Fibroblast of skin of right quadriceps (primary cell): ENCODE measurements at regions not wholly inside any gene's neighbourhood (a gene's known extent, or its start where the extent isn't known, plus 50 kb on each side); places are given as distances from the start of the nearest gene placed in this dataset.
"Not testable (repeated sequence)": the region's sequence is repeated elsewhere in the genome, so short reads cannot be mapped to it uniquely, and the experiment has no call there.

Source experiments
- DNase-seq: peaks from one replicate; pipeline ENCODE4 v3.0.0-alpha.2; 2013

GRCh38 chr6:130613176-130613575, 214.0 kb upstream of the SMLR1 start:
- no peak for DNase-seq

DNA sequence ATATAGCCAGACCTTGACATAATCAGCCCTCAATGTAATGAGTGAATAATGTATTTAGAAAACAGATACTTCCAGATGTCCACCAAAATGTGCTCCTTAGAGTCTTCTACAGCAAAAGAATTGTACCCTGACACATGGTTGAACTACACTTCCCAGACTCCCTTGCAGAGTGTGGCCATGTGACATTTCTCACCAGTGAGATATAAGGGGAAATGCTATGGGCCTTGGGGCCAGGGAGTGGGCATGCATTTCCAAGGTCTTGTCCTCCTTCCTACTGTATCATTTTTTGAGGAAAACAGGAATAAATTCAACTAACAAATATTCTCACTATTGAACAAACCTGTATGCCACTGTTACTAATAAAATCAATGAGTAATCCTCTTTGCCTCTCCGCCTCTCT, 211.4 kb upstream of the SMLR1 start:
- no peak for DNase-seq

DNA sequence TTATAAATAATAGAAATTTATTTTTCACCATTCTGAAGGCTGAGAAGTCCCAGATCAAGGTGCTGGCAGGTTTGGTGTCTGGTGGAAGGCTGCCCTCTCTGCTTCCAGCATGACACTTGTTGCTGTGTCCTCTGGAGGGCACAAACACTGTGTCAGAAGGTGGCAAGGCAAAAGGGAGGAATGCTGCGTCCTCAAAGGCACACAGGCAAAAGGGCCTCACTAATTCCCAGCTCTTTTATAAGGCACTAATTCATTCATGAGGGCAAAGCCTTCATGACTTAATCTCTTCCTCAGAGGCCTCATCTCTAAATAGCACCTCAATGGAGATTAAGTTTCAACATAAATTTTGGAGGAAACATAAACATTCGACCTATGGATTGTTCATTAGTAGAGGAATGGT, 209.5 kb upstream of the SMLR1 start:
- no peak for DNase-seq

GRCh38 chr6:130618806-130619205, 208.4 kb upstream of the SMLR1 start:
- not testable (repeated sequence) for DNase-seq

GRCh38 chr6:130620338-130620781, 206.8 kb upstream of the SMLR1 start:
- peak; percentile 68 for DNase-seq

DNA sequence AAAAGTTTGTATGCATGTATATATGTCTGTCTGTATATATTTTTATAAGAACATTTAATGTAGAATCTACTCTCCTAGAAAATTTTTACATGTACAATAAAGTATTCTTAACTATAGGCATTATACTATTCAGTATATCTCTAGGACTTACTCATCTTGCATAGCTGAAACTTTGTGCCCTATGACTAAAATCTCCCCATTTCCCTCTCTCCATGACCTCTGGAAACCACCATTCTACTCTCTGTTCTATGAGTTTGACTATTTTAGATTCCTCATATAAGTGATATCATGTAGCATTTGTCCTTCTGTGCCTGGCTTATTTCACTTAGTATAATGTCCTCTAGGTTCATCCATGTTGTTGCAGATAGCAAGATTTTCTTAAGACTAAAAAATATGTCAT, 205.1 kb upstream of the SMLR1 start:
- peak; percentile 25 for DNase-seq

GRCh38 chr6:130624046-130624445, 203.2 kb upstream of the SMLR1 start:
- no peak for DNase-seq

DNA sequence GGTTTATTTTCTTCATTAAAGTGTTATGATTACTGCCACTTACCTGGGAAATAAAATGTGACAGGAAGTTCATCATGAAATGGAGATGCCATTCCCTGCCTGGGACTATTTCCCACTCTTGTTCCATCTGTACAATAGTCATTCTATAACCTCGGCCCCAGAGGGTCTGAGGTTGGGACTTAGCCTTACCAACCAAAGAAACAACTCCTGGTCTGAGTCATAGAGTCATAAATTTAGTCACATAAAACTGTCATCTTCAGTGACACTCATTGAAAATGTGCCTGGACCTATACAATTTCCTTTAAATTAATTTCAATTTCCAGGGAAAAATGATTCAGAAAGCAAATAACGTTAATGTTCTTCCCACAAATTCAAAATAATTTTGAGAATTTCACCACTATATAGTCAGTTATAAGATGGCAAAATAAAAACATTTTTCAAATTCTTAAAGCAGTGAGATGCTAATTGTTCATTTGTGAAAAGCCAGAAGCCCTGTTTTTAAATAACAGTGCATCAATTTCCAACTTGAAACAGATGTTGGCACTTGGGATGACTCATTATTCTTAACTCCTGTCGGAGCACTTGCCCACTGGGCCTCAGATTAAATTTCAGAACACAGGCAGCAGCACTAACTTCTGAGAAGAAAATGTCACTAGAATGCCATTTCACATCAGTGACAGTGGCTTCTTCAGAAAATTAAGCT, 201.2 kb upstream of the SMLR1 start:
- peak; percentile 84 for DNase-seq

DNA sequence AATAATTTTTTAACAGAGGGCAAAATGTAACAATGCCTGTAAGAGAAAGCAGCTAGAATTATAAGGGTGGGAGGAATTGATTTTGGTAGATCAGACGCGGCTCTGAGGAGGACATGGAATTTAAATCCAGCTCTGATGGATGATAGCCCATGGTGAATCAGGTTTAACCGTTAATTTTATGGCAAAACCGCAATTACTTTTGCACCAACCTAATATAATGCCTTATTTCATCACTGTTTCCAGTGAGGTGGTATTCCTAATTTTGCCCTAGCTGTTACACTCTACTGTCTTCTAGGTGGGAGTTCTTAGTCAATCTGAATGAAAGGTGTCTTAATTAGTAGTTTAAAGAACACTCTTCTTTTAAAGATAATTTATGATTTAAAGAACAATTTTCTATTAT, 198.3 kb upstream of the SMLR1 start:
- no peak for DNase-seq

DNA sequence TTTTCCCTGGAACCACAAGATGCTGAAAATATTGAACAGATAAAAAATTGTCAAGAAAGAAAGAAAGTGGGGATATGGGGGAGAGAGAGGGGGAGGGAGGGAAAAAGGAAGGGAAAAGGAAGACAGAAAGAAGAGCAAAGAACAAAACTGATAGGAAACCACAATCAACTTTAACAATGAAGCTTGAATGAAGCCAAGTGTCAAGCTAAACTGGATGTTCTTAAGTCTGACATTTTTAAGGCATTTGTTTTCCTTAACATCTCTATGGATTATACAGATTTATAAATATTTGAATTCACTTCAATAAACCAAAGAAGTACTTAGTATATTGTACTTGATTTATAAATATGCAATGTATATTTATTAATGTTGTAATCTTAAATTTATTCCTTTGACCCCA, 197.6 kb upstream of the SMLR1 start:
- DNase-seq: no peak

DNA sequence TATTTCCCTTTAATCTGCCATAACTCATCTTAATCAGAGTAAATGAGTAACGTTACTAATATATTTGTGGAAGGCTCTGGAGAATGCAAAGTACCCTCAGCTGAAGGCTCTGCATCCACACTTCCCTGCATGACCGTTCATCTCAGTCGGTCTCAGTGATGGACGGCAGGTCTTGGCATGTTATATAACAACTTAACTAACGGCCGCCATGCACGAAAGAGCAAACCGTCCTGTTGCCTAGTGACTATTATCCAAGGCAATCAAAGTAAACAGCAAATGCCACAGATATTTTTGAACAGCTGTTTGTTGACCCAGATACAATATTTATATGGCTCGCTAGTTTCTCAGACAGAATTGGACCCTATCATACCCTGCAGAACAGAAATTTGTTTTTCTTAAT, 194.9 kb upstream of the SMLR1 start:
- no peak for DNase-seq

DNA sequence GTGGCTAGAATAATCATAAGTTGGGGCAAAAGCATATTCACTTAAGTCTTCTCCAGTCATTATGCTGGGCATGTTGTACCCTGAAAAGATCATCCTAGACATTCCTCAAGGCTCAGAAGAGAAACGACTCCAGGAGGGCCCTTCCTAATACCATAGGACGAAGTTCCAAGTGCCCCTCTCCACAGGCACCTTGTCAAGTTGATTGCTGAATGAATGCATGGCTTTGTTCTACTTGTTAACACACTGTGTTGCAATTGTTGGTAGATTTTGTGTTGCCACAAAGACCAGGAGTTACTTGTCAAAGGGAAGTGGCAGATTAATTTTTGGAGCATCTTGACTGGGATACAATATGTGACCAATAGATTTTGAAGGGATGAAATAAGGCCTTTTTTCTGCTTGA, 194.3 kb upstream of the SMLR1 start:
- no peak for DNase-seq

DNA sequence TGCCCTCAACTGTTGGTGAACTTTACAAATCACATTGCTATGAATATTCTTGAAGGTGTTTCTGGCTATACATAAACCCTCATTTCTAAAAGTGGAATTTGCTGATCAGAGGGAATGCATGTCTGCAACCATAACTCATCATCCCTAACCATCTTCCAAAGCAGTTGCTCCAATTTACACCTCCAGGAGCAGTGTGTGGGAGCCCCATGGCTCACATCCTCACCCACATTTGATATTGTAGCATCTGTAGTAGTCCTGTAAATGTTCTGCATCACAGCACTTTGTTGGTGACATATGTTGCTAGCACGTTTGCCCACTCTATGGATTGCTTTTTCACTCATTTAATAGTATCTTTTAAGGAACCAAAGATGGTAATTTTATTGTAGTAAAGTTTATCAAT, 183.8 kb upstream of the SMLR1 start:
- DNase-seq: no peak

DNA sequence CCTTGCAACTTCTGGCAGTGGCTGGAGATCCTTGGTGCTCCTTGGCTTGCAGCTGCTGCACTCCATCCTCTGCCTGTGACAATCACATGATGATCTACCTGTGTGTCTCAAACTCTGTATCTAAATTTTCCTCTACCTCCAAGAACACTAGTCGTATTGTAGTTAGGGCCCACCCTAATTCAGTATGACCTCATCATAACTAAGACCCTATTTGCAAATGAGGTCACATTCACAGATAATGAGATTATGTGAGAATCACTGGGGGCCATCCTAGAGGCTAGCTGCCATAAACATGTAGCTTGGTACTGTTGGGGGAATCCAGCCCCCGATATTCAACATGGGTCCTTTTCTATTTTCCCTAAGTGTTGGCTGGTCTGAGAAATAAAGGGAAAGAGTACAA, 183.0 kb upstream of the SMLR1 start:
- DNase-seq: no peak

DNA sequence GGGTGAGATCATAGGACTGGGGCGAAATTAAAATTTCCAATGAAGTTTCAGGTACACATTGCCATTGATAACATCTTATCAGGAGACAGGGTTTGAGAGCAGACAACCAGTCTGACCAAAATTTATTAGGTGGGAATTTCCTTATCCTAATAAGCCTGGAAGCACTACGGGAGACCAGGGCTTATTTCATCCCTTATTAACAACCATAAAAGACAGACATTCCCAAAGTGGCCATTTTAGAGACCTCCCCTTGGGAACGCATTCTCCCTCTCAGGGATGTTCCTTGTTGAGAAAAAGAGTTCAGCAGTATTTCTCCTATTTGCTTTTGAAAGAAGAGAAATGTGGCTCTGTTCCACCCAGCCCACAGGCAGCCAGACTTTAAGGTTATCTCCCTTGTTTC, 182.4 kb upstream of the SMLR1 start:
- DNase-seq: not testable (repeated sequence)

DNA sequence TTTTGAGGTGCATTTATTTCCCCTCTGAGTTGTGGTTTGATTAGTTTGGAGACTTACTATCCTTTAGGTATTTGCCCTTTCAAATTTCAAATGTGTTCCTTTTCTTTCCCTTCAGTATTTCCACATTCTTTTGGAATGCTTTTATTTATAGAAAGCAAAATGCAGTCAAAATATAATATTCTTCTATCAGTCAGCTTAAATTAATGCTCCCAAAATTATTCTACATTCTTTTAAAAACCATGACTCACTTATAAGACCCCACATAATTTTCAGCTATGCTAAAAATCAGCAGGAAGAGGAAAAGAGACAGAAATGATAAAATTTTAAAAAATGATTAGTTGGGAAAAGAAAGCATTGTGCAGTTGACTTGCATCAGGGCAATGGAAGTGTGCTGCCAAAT, 180.0 kb upstream of the SMLR1 start:
- peak; percentile 39 for DNase-seq

DNA sequence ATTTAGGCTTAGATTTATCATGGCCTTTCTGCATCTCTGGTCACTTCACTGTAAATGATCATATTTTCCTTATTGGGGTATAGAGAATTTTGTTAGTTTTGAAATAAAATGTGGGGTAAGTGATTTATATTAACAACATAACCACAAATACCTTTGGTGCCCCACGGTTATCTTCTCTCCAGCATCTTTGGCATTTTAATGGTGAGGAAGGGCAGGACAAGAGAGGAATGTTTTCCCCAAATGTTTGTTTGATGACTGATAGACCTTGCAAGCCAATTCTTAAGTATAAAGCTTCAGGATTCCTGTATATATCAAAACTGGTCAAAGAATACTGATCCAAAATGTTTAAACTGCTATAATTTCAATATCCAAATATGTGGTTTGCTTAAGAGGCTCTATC, 171.6 kb upstream of the SMLR1 start:
- peak; percentile 64 for DNase-seq

- no peak for DNase-seq
Observed at GRCh38 chr6:130661077-130661476, 166.1 kb upstream of the SMLR1 start.

DNA sequence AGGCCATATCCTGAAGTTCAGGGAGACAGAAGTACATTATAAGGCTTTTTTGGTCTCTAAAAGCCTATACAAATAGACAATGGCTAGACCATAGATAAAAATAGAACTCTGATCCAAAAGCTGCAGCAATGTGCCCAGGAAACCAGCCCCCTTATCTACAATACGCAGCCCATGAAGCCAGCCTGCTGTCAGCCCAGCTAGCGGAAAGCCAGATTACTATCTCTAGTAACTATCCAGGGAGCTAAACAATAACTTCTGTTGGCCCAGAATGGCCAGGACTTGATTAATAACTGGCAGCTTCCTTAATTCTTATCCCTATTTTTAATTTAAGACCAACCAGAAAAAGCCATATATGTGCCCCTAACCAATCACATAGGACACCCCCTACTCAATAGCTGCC, 160.4 kb upstream of the SMLR1 start:
- DNase-seq: no peak

GRCh38 chr6:130670142-130670541, 157.1 kb upstream of the SMLR1 start:
- peak; percentile 24 for DNase-seq

GRCh38 chr6:130671119-130671518, 156.1 kb upstream of the SMLR1 start:
- no peak for DNase-seq

DNA sequence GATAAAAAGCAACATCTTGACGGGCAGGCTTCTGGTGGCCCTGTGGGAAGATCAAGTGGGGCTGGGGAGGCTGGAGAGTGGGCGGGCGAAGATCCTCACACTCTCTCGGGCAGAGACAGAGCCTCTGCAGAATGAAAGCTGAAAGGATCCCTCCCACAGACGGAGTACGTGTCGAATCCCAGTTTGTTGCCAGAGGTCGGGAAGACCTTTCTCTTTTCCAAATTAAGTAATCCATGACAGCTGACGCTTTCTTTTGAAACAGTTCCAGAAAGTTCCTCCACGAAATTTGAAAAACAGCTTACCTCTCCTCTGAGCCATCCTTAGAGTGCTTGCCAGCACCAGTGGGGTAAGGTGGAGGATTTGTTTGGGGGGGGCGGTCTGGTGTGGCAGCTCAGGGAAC, 155.6 kb upstream of the SMLR1 start:
- DNase-seq: no peak

DNA sequence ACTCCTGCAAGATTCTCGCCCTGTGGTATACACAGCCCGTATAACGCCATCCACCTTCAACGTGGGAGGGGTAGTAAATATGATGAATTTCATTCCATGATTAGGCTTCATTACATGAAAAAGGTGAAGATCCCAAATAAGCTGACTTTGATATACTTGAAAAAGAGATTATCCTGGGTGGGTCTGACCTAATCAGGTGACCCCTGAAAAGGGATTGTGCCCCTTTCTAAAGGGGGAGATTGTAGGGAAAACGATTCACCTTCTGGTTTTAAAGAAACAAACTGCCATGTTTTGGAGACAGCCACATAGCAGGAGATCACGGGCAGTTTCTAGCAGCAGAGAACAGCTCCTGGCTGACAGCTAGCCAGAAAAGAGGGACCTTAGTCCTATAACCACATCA, 155.1 kb upstream of the SMLR1 start:
- no peak for DNase-seq

DNA sequence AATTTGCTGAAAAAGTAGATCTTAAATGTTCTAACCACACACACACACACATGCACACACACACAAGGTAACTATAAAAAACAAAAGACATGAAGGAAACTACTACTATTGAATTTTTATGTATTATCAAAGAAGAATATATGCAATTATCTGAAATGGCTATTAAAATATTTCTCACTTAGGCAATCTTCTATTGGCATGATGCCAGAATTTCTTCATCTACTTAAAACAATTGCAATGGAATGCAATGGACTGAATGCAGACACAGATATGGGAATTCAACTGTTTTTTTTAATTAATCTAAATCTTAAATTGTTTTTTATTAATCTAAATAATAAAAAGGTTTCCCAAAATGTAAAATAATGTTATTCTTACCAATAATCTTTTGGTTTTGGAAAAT, 152.6 kb upstream of the SMLR1 start:
- DNase-seq: peak; percentile 30

- no peak for DNase-seq
Observed at GRCh38 chr6:130675072-130675471, 152.1 kb upstream of the SMLR1 start.
